Spinal cord (tissue), 9 donors: ENCODE measurements at regions not wholly inside any gene's neighbourhood (a gene's known extent, or its start where the extent isn't known, plus 50 kb on each side); places are given as distances from the start of the nearest gene placed in this dataset.
A peak's percentile ranks its signal among the peaks of the same experiment; 100 is the strongest.

Experiments used
- DNase-seq, 6 donors: peaks; one replicate each; pipeline versions ENCODE4 v3.0.0 to v3.0.0-alpha.2; 2013 to 2015; ENCODE audit warnings: low spot score in 6 of 6, low read depth in 4 of 6
- H3K27ac ChIP-seq: one replicate; pipeline ENCODE4 v1.5.1; 2013; ENCODE audit warnings: low read depth, low read length, control low read depth
- H3K27me3 ChIP-seq: one replicate; pipeline ENCODE4 v1.6.1; 2013; ENCODE audit warnings: low read length; ENCODE audit not compliant: control insufficient read depth, insufficient read depth
- H3K36me3 ChIP-seq: one replicate; pipeline ENCODE4 v1.6.1; 2013; ENCODE audit warnings: low read length; ENCODE audit not compliant: control insufficient read depth, insufficient read depth
- H3K4me1 ChIP-seq: one replicate; pipeline ENCODE4 v1.6.1; 2013; ENCODE audit warnings: low read length; ENCODE audit not compliant: control insufficient read depth, insufficient read depth
- H3K4me3 ChIP-seq: one replicate; pipeline ENCODE4 v1.5.1; 2013; ENCODE audit warnings: low read depth, low read length, control low read depth
- H3K9me3 ChIP-seq: one replicate; pipeline ENCODE4 v1.6.1; 2013; ENCODE audit warnings: low read length; ENCODE audit not compliant: control insufficient read depth, insufficient read depth
- WGBS: methylation state at CpG from one replicate; pipeline ENCODE4 v1.1.5; 2013; ENCODE audit warnings: missing lambda C conversion rate; ENCODE audit not compliant: insufficient coverage; 5-methylcytosine and 5-hydroxymethylcytosine counted together
- donor health status: healthy.

DNA sequence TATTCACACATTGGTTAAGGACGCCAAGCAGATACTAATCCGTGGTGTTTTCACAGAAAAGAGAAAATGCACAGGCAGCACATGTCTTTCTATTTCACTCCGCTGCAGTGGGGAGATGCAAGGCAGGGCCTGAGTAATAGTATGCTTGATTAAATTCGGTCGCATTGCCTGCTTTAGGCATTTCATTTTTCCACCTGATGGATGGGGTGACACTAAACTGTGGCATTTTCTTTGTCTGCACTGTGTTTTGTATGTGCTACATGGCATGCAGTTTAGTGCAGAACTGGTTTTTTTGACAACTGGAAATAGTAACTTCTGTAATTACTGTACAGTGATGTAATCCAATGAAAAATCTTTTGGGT, 94.9 kb downstream of the SLC17A6 start:
- peaks cover 2% of the 10 kb centered on the region for H3K9me3 ChIP-seq

DNA sequence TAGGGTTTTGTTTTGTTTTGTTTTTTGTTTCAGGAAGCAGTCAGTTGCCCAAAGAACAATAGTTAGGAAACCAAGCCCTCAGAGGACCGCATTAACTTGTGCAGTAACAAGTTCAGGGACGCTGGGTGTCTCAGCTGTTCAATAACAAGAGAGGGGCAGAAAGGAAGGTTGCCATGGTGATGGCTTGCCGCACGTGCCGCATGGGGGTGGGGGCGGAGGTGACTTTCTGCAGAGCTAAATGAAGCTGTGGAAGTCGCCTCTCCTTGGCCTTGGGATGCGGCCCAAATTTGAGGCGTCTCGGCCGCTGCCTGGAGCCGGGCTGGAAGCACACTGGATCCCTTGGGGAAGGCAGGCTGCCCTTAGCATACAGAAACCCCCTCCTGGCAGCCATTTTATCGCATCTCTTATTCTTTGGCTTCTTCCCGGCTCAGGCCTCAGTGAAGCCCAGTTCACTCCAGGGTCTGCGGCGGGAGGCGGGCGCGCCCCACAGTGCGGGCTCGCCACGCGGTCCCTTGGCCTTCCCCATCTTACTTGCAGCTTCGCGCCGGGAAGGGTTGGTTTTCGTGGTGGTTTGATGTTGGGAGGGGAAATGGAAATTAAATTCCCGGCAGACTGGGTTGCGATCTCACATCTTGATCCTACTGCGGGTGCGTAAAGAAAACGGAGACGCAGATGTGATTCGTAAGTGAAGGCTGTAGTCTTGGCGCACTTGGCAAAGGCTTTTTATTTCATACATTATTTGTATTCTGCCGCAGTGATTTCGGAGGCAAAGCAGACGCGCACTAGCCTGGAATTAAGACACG, 94.3 kb downstream of the SLC17A6 start:
- H3K36me3 ChIP-seq: no peaks in the 10 kb centered on the region
- H3K27ac ChIP-seq: peak overlapping the region; percentile 96
- DNase-seq: peak; percentile 74 to 98 (median 85)
- peaks cover 2% of the 10 kb centered on the region for H3K9me3 ChIP-seq
- WGBS: 3% methylated on average over 33 of the region's 40 CpGs
- H3K4me1 ChIP-seq: peaks cover 16% of the 10 kb centered on the region
- H3K4me3 ChIP-seq: peak overlapping the region; percentile 64
- H3K27me3 ChIP-seq: no peaks in the 10 kb centered on the region

More for the DNA sequence above, 94.9 kb downstream of the SLC17A6 start:
- H3K27ac ChIP-seq: peak overlapping the region; percentile 96
- H3K4me1 ChIP-seq: peaks cover 16% of the 10 kb centered on the region
- DNase-seq: peak in 1 of 6 donors; percentile 36
- no peaks in the 10 kb centered on the region for H3K36me3 ChIP-seq
- peak overlapping the region; percentile 64 for H3K4me3 ChIP-seq
- 6% methylated on average over 5 of the region's 5 CpGs for WGBS
- H3K27me3 ChIP-seq: no peaks in the 10 kb centered on the region

DNA sequence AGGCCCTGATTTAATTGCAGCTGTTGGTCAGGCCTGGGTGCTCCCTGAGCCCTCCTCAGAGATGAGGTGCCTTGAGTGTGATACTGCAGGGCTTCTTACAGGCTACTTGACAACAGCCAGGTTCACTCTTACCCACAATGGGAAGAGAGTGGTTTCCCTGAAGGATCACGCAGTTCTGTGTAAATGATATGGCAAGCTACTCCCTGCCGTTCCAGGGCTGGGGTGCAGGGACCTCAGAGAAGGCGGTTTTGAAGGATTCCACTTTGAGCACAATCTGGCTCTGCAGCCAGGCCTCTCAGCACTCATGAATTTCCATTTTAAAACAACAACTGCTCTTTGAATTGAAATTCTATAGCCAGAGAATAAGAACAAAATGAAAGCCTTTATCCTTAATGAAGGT, 92.9 kb downstream of the SLC17A6 start:
- DNase-seq: peak in 2 of 6 donors; percentile 59 to 64
- no peak overlapping the region for H3K27ac ChIP-seq
- H3K36me3 ChIP-seq: no peaks in the 10 kb centered on the region
- 40% methylated on average over 1 of the region's 3 CpGs for WGBS
- no peaks in the 10 kb centered on the region for H3K27me3 ChIP-seq
- H3K4me1 ChIP-seq: peaks cover 16% of the 10 kb centered on the region
- H3K4me3 ChIP-seq: no peak overlapping the region
- peaks cover 2% of the 10 kb centered on the region for H3K9me3 ChIP-seq

DNA sequence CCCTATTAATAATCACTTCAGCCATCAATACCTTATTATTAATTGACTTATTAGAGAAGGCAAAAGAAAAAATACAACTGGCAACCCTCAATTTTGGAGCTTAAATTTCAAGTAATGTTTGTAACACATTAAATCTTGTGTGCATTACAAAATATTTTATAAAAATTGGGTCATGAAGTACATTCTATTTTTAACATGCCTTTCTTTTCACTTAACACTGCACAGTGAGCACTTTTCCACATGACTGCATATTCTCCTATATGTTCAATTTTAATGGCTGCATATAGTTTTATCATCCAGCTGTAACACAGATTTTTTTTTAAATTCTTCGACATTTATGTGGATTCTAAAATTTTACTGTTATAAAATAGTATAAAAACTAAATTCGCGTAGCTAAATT, 92.5 kb downstream of the SLC17A6 start:
- Histone ChIP-seq H3K27ac (no peak overlapping the region), H3K4me1 (peaks cover 16% of the 10 kb centered on the region), H3K27me3 (no peaks in the 10 kb centered on the region), H3K36me3 (no peaks in the 10 kb centered on the region), H3K9me3 (peaks cover 2% of the 10 kb centered on the region), H3K4me3 (no peak overlapping the region)
- no peak for DNase-seq
- WGBS: no CpG with 5 or more reads among the region's 3 CpGs

DNA sequence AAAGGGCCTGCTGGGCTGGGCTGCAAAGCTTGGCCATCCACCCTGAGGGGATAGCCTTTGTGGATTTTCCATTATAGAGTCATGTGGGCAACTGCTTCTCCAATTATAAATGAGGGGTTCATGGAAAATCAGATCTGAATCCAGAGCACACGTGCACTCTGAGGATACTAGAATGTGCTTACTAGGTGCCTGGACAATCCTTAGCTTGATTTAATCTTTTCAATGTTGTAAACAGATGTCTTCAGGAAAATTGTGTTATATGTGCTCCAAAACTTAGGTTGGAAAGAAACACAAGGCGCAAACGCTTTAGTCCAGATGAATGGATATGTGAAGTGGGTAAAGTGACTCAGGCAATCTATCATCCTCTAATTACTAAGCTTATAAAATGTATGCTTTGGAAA, 92.0 kb downstream of the SLC17A6 start:
- no peak overlapping the region for H3K27ac ChIP-seq
- WGBS: 100% methylated on average over 1 of the region's 3 CpGs
- no peak for DNase-seq

More for the DNA sequence above, 92.0 kb downstream of the SLC17A6 start:
- Histone ChIP-seq H3K4me1 (peaks cover 16% of the 10 kb centered on the region), H3K27me3 (no peaks in the 10 kb centered on the region), H3K9me3 (peaks cover 2% of the 10 kb centered on the region), H3K36me3 (no peaks in the 10 kb centered on the region), H3K4me3 (no peak overlapping the region)
